ENCODE measurements at regions not wholly inside any gene's neighbourhood (a gene's known extent, or its start where the extent isn't known, plus 50 kb on each side); places are given as distances from the start of the nearest gene placed in this dataset.

DNA sequence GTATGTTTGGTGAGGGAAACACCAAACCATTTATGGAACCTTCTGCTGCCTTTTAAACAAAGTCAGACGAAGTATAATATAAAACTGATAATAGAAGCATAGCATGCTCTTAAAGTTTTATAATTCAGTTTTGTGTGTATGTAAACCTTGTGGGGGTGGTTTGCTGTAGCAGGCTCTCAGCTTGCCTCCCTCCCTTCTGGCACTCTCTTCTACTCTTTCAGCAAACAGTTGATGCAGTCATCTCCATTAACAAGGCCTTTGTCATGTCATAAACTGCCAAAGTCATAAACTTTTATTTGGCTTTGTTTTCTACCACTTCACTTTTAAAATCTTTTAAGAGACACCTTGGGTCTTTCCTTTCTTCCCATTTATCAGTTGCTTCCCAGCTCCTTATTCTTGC lies 448.2 kb upstream of the SETBP1 start:
- H3K4me3 ChIP-seq (ENCODE audit: low read depth, low read length): no peak overlapping the region
- H2AFZ ChIP-seq: no peak overlapping the region
- H3K36me3 ChIP-seq (ENCODE audit: control insufficient read depth, insufficient read depth, low read length): no peaks in the 10 kb centered on the region
- no peaks in the 10 kb centered on the region for H3K9me3 ChIP-seq (ENCODE audit: control insufficient read depth, low read length)
- TF ChIP-seq, protein P1, sequence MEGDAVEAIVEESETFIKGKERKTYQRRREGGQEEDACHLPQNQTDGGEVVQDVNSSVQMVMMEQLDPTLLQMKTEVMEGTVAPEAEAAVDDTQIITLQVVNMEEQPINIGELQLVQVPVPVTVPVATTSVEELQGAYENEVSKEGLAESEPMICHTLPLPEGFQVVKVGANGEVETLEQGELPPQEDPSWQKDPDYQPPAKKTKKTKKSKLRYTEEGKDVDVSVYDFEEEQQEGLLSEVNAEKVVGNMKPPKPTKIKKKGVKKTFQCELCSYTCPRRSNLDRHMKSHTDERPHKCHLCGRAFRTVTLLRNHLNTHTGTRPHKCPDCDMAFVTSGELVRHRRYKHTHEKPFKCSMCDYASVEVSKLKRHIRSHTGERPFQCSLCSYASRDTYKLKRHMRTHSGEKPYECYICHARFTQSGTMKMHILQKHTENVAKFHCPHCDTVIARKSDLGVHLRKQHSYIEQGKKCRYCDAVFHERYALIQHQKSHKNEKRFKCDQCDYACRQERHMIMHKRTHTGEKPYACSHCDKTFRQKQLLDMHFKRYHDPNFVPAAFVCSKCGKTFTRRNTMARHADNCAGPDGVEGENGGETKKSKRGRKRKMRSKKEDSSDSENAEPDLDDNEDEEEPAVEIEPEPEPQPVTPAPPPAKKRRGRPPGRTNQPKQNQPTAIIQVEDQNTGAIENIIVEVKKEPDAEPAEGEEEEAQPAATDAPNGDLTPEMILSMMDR (IDR thresholded peaks at IDR 0.05): no peak
- no peaks in the 10 kb centered on the region for H3K27me3 ChIP-seq (ENCODE audit: control insufficient read depth, insufficient read depth, low read length)
- H3K4me1 ChIP-seq: no peaks in the 10 kb centered on the region
- no peaks in the 10 kb centered on the region for H3K79me2 ChIP-seq
- no peak overlapping the region for H3K4me2 ChIP-seq (ENCODE audit: low read length)
- H3K27ac ChIP-seq: no peak overlapping the region
- H3K9ac ChIP-seq: no peak overlapping the region

DNA sequence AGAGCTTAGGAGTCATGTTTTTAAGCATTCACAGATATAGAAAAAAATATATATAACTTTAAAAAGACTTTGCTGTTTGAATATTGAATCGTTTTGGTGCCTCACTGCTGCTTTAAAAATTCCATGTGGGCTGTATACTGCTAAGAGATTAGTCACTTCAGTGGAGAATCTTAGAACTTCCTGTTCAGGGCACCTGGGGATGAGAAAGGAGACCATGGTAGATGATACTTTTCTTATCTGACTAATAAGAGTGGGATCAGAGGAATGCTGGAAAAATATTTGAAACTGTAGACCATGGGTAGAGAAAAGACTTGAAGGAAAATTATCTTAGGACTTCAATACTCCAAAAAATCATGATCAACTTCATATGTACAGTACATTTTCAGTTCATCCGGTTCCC lies 442.2 kb upstream of the SETBP1 start:
- TF ChIP-seq, protein P1 (IDR thresholded peaks at IDR 0.05): no peak
- no peak overlapping the region for H3K4me2 ChIP-seq (ENCODE audit: low read length)
- no peaks in the 10 kb centered on the region for H3K27me3 ChIP-seq (ENCODE audit: control insufficient read depth, insufficient read depth, low read length)
- H3K4me3 ChIP-seq (ENCODE audit: low read depth, low read length): no peak overlapping the region
- no peaks in the 10 kb centered on the region for H3K36me3 ChIP-seq (ENCODE audit: control insufficient read depth, insufficient read depth, low read length)
- no peak overlapping the region for H3K27ac ChIP-seq
- no peak overlapping the region for H3K9ac ChIP-seq
- H3K4me1 ChIP-seq: no peaks in the 10 kb centered on the region
- H2AFZ ChIP-seq: no peak overlapping the region
- no peaks in the 10 kb centered on the region for H3K79me2 ChIP-seq
- no peaks in the 10 kb centered on the region for H3K9me3 ChIP-seq (ENCODE audit: control insufficient read depth, low read length)

DNA sequence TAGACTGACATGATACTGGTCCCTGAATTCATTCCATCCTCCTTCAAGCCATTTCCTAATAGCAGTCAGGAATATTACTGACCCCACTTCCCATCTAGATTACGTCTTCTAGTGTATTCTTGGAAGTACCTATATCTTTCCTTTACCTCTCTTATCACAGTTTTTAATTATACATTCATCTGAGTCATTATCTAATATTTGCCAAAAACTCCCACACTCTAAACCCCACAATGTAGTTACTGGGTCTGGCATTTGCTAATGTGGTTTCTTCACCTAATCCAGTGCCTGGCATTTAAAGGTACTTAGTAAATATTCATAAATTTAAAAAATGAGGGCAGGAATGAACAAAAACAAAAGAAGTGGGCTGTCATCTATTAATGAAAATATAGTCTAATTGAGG lies 441.8 kb upstream of the SETBP1 start:
- no peak overlapping the region for H3K27ac ChIP-seq
- TF ChIP-seq, protein P1 (IDR thresholded peaks at IDR 0.05): no peak
- no peak overlapping the region for H3K4me2 ChIP-seq (ENCODE audit: low read length)
- no peak overlapping the region for H2AFZ ChIP-seq
- no peaks in the 10 kb centered on the region for H3K36me3 ChIP-seq (ENCODE audit: control insufficient read depth, insufficient read depth, low read length)
- no peaks in the 10 kb centered on the region for H3K4me1 ChIP-seq
- H3K4me3 ChIP-seq (ENCODE audit: low read depth, low read length): no peak overlapping the region
- H3K9me3 ChIP-seq (ENCODE audit: control insufficient read depth, low read length): no peaks in the 10 kb centered on the region
- H3K27me3 ChIP-seq (ENCODE audit: control insufficient read depth, insufficient read depth, low read length): no peaks in the 10 kb centered on the region
- H3K9ac ChIP-seq: no peak overlapping the region
- no peaks in the 10 kb centered on the region for H3K79me2 ChIP-seq

DNA sequence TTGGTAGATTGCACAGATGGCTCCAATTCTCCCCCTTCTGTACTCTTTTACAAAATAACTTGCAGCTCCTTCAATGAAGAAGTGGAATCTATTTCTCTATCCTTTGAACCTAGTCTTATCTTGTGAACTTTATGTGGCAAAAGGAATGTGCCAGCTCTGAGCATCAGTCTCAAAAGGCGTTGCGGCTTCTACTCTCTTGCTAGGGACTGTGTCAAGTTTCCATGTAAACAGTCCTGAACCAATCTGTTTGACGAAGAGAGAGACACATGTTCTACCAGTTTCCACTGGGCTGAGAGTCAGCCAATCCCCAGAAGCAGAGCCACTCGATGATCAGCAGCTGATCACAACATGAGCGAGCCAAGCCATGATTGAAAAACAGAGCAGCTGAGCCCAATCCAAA lies 439.7 kb upstream of the SETBP1 start:
- H3K4me1 ChIP-seq: no peaks in the 10 kb centered on the region
- H3K9me3 ChIP-seq (ENCODE audit: control insufficient read depth, low read length): no peaks in the 10 kb centered on the region
- H3K4me3 ChIP-seq (ENCODE audit: low read depth, low read length): no peak overlapping the region
- no peaks in the 10 kb centered on the region for H3K36me3 ChIP-seq (ENCODE audit: control insufficient read depth, insufficient read depth, low read length)
- no peak overlapping the region for H3K4me2 ChIP-seq (ENCODE audit: low read length)
- H3K9ac ChIP-seq: no peak overlapping the region
- no peak overlapping the region for H2AFZ ChIP-seq
- TF ChIP-seq, protein P1 (IDR thresholded peaks at IDR 0.05): no peak
- no peaks in the 10 kb centered on the region for H3K27me3 ChIP-seq (ENCODE audit: control insufficient read depth, insufficient read depth, low read length)
- no peak overlapping the region for H3K27ac ChIP-seq
- H3K79me2 ChIP-seq: no peaks in the 10 kb centered on the region

DNA sequence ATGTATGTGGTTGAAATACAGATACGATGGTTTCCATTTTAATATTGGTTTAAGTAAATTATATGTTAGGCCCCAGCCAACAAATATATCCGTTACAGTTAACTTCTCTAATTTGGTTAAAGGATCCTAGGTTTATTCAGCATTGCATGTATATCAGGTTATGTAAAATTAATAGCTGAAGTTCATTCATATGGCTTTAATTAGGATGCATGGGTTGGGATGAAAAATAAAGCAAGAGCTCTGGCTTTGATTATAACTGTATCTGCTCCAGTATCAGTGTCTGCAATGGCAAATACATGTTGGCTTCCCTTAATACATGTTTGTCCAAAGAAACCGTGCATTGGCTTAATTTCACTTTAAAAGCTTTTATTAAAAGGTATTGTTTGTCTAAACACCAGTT lies 435.7 kb upstream of the SETBP1 start:
- Histone ChIP-seq H3K27ac (no peak overlapping the region), H3K4me1 (no peaks in the 10 kb centered on the region), H3K36me3 (ENCODE audit: control insufficient read depth, insufficient read depth, low read length) (no peaks in the 10 kb centered on the region), H3K27me3 (ENCODE audit: control insufficient read depth, insufficient read depth, low read length) (no peaks in the 10 kb centered on the region), H3K79me2 (no peaks in the 10 kb centered on the region), H3K9ac (no peak overlapping the region), H3K4me2 (ENCODE audit: low read length) (no peak overlapping the region), H3K9me3 (ENCODE audit: control insufficient read depth, low read length) (no peaks in the 10 kb centered on the region), H3K4me3 (ENCODE audit: low read depth, low read length) (no peak overlapping the region), H2AFZ (no peak overlapping the region)
- TF ChIP-seq, protein P1 (IDR thresholded peaks at IDR 0.05): no peak
